ENCODE measurements at regions not wholly inside any gene's neighbourhood (a gene's known extent, or its start where the extent isn't known, plus 50 kb on each side); places are given as distances from the start of the nearest gene placed in this dataset.

DNA sequence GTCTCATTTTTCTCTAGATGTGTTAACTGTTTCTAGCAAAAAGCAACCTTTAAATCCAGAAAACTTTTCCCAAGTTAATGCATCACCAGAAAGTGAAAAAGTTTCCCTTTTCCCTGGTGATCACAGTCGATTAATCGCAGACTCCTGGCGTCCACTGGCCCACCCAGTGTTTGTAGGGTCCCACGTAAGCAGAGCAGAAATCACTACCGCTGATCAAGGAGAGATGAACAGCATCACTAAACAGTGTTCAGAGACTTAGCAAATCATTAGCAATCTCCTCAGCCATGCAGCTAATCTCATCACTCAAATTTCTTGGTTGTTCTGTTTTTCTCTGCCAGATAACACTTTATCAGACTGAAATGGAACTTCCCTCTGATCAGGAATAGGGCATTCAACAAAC, 184.2 kb downstream of the EFNB2 start:
- Histone ChIP-seq H3K36me3 (ENCODE audit: control insufficient read depth, insufficient read depth, low read length) (no peaks in the 10 kb centered on the region), H3K4me3 (replicated peaks; ENCODE audit: low read depth, low read length) (no peak overlapping the region), H3K27me3 (replicated peaks; ENCODE audit: control insufficient read depth, insufficient read depth, low read length) (no peaks in the 10 kb centered on the region)
- DNase-seq (ENCODE audit: extremely low read depth, insufficient read length), result no peak
- TF ChIP-seq, protein P1, sequence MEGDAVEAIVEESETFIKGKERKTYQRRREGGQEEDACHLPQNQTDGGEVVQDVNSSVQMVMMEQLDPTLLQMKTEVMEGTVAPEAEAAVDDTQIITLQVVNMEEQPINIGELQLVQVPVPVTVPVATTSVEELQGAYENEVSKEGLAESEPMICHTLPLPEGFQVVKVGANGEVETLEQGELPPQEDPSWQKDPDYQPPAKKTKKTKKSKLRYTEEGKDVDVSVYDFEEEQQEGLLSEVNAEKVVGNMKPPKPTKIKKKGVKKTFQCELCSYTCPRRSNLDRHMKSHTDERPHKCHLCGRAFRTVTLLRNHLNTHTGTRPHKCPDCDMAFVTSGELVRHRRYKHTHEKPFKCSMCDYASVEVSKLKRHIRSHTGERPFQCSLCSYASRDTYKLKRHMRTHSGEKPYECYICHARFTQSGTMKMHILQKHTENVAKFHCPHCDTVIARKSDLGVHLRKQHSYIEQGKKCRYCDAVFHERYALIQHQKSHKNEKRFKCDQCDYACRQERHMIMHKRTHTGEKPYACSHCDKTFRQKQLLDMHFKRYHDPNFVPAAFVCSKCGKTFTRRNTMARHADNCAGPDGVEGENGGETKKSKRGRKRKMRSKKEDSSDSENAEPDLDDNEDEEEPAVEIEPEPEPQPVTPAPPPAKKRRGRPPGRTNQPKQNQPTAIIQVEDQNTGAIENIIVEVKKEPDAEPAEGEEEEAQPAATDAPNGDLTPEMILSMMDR (IDR thresholded peaks at IDR 0.05; ENCODE audit: insufficient read depth, low read length, poor library complexity, severe bottlenecking), result no peak

- H3K4me3 ChIP-seq (replicated peaks; ENCODE audit: low read depth, low read length), result no peak overlapping the region
- DNase-seq (ENCODE audit: extremely low read depth, insufficient read length), result no peak
- TF ChIP-seq, protein P1 (IDR thresholded peaks at IDR 0.05; ENCODE audit: insufficient read depth, low read length, poor library complexity, severe bottlenecking), result no peak
Observed at GRCh38 chr13:106350208-106350607, 185.3 kb downstream of the EFNB2 start.

GRCh38 chr13:106349080-106349931, 186.2 kb downstream of the EFNB2 start:
- TF ChIP-seq, protein P1 (IDR thresholded peaks at IDR 0.05; ENCODE audit: insufficient read depth, low read length, poor library complexity, severe bottlenecking), result no peak
- Histone ChIP-seq H3K27me3 (replicated peaks; ENCODE audit: control insufficient read depth, insufficient read depth, low read length) (no peaks in the 10 kb centered on the region), H3K4me3 (replicated peaks; ENCODE audit: low read depth, low read length) (no peak overlapping the region), H3K36me3 (ENCODE audit: control insufficient read depth, insufficient read depth, low read length) (no peaks in the 10 kb centered on the region)
- DNase-seq (ENCODE audit: extremely low read depth, insufficient read length), result no peak

More at GRCh38 chr13:106350208-106350607, 185.3 kb downstream of the EFNB2 start:
- Histone ChIP-seq H3K36me3 (ENCODE audit: control insufficient read depth, insufficient read depth, low read length) (no peaks in the 10 kb centered on the region), H3K27me3 (replicated peaks; ENCODE audit: control insufficient read depth, insufficient read depth, low read length) (no peaks in the 10 kb centered on the region)

DNA sequence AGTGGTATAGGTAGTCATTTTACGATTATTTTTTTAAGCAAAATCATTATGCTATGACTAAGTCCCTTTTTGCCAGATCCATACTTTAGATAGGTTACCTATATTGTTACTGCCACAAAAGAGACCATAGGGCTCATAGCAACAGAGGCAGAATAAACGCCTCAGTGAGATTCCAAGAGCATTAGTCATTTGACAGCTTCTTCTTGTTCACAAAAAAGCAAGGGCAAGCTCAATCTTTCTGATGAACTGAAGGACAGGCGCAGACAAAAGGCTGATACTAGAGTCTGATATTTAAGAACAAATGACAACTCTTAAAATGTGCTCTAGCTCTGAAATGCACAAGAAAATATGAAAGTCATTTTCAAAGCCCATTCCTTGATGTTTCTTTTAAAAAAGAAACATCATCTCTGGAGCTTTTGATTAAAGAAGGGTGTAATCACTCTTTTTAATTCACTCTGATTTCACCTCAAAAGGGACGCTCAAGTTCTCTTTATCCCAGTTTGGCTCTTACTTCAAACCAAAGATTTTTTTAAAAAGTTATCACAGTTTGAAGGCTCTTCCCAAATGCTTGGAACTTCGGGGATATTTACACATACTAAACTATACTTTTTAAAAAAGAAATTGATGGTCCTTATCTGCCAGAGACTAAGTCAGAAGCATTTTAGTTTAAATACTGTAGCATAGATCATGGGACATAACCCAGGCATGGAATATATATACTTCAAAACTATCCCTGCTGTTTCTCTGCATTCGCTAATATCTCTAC, 187.2 kb downstream of the EFNB2 start:
- TF ChIP-seq, protein P1 (IDR thresholded peaks at IDR 0.05; ENCODE audit: insufficient read depth, low read length, poor library complexity, severe bottlenecking), result no peak
- H3K4me3 ChIP-seq (replicated peaks; ENCODE audit: low read depth, low read length), result no peak overlapping the region
- no peaks in the 10 kb centered on the region for H3K27me3 ChIP-seq (replicated peaks; ENCODE audit: control insufficient read depth, insufficient read depth, low read length)
- DNase-seq (ENCODE audit: extremely low read depth, insufficient read length), result no peak
- H3K36me3 ChIP-seq (ENCODE audit: control insufficient read depth, insufficient read depth, low read length), result no peaks in the 10 kb centered on the region

DNA sequence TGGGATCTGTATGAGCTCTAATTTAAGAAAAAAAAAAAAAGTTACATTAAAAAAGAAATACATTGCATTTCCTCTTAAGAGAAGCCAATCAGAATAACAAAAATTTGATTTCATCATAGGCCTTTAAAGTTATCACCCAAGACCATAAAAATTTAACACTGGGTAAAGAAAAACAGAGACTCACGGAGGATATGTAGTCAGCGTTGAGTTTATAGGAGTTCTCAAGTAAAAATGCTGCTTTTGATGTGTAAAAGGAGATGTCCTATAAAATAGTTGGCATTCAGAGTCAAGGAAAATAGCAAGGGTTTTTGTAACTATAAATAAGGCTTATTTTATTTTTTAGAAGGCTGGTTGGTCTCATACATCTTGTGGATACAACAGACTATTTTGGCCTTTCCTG, 191.1 kb downstream of the EFNB2 start:
- no peak overlapping the region for H3K4me3 ChIP-seq (replicated peaks; ENCODE audit: low read depth, low read length)
- no peaks in the 10 kb centered on the region for H3K36me3 ChIP-seq (ENCODE audit: control insufficient read depth, insufficient read depth, low read length)
- TF ChIP-seq, protein P1 (IDR thresholded peaks at IDR 0.05; ENCODE audit: insufficient read depth, low read length, poor library complexity, severe bottlenecking), result no peak
- DNase-seq (ENCODE audit: extremely low read depth, insufficient read length), result no peak
- no peaks in the 10 kb centered on the region for H3K27me3 ChIP-seq (replicated peaks; ENCODE audit: control insufficient read depth, insufficient read depth, low read length)
